ENCODE measurements at regions not wholly inside any gene's neighbourhood (a gene's known extent, or its start where the extent isn't known, plus 50 kb on each side); places are given as distances from the start of the nearest gene placed in this dataset.

DNA sequence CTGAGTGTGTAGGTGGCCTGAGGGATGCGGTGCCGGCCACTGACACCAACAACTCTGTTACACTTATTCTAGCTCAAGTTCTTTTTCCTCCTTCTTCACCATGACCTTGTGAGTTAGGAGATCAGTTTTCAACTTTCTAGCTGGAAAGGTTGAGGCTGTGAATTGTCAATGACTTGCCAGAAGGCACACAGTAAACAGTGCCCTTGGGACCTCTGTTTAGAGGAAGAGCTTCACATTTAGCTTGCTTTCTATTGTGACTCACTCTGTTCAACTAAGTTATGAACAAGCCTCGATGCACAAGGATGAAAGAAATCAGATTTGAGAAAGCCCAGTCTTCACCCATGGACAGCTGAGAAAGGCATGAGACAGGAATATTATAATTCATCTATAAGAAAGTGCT, 455.6 kb downstream of the MAFB start:
- Histone ChIP-seq H3K27ac (ENCODE audit: low read length) (no peak overlapping the region), H3K4me3 (ENCODE audit: low read length) (no peak overlapping the region), H3K27me3 (ENCODE audit: low read length) (no peaks in the 10 kb centered on the region), H4K20me1 (ENCODE audit: low read length) (no peaks in the 10 kb centered on the region), H3K9ac (ENCODE audit: low read length) (no peak overlapping the region), H3K9me2 (replicated peaks; ENCODE audit: low read length) (no peaks in the 10 kb centered on the region), H3K4me2 (ENCODE audit: low read length) (no peak overlapping the region), H2AFZ (ENCODE audit: low read length) (no peak overlapping the region), H3F3A (ENCODE audit: low read length, unreplicated experiment) (no peaks in the 10 kb centered on the region), H3K9me3 (ENCODE audit: low read length) (no peaks in the 10 kb centered on the region; the same call in 1 of the 2 replicates), H3K4me1 (ENCODE audit: insufficient read depth, low read length) (no peaks in the 10 kb centered on the region), H3K79me2 (ENCODE audit: low read length) (no peaks in the 10 kb centered on the region), H3K36me3 (ENCODE audit: low read depth, low read length) (no peaks in the 10 kb centered on the region)
- DNase-seq (no peak), ATAC-seq (no peak)
- POLR2A ChIA-PET (ENCODE audit: unreplicated experiment): no interaction called here
- TF ChIP-seq CTCF (conservative IDR thresholded peaks at IDR 0.05; ENCODE audit: low read depth, low read length): no peak
- TF ChIP-seq EZH2phosphoT487 (IDR thresholded peaks at IDR 0.05; ENCODE audit: borderline replicate concordance, low read length): no peak
- no peak for TF ChIP-seq EZH2 (IDR thresholded peaks at IDR 0.05; ENCODE audit: low read length, unreplicated experiment)
- intact Hi-C loops (cut with micrococcal nuclease): no loop called here
- CTCF ChIA-PET: no interaction called here
- no TSS peak for BruUV-seq (replicated peaks)

GRCh38 chr20:40232756-40233155, 456.3 kb downstream of the MAFB start:
- Histone ChIP-seq H3K9ac (ENCODE audit: low read length) (no peak overlapping the region), H3K79me2 (ENCODE audit: low read length) (no peaks in the 10 kb centered on the region), H3K36me3 (ENCODE audit: low read depth, low read length) (no peaks in the 10 kb centered on the region), H3K4me2 (ENCODE audit: low read length) (no peak overlapping the region), H3K9me2 (replicated peaks; ENCODE audit: low read length) (no peaks in the 10 kb centered on the region), H3K4me1 (ENCODE audit: insufficient read depth, low read length) (no peaks in the 10 kb centered on the region), H3K4me3 (ENCODE audit: low read length) (no peak overlapping the region), H3K27ac (ENCODE audit: low read length) (no peak overlapping the region), H3K9me3 (ENCODE audit: low read length) (no peaks in the 10 kb centered on the region; the same call in 1 of the 2 replicates), H2AFZ (ENCODE audit: low read length) (no peak overlapping the region), H3K27me3 (ENCODE audit: low read length) (no peaks in the 10 kb centered on the region), H3F3A (ENCODE audit: low read length, unreplicated experiment) (no peaks in the 10 kb centered on the region), H4K20me1 (ENCODE audit: low read length) (no peaks in the 10 kb centered on the region)
- ATAC-seq (no peak), DNase-seq (no peak)
- intact Hi-C loops (cut with micrococcal nuclease): no loop called here
- ChIA-PET POLR2A (ENCODE audit: unreplicated experiment) (no interaction called here), CTCF (no interaction called here)
- TF ChIP-seq EZH2 (IDR thresholded peaks at IDR 0.05; ENCODE audit: low read length, unreplicated experiment) (no peak), EZH2phosphoT487 (IDR thresholded peaks at IDR 0.05; ENCODE audit: borderline replicate concordance, low read length) (no peak), CTCF (conservative IDR thresholded peaks at IDR 0.05; ENCODE audit: low read depth, low read length) (no peak)
- no TSS peak for BruUV-seq (replicated peaks)

DNA sequence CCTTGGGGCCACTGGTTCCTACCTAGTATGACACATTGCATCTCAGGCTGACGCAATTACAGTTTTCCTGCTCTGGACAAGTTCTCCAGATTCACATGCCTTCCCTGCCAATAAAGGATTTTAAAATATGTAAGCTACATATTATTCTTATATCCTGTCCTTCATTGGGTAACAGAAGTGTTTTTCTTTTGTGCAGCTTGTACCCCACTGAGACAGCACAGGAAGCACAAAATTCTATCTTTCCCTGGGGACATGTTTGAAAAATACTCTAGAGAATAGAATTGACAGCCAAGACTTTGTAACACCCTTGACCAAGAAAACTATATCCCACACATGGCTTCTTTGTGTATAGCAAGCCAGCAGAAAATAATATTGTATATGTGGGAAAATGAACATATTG, 456.8 kb downstream of the MAFB start:
- H3K9me3 ChIP-seq (ENCODE audit: low read length): no peaks in the 10 kb centered on the region; the same call in 1 of the 2 replicates
- H2AFZ ChIP-seq (ENCODE audit: low read length): no peak overlapping the region
- H4K20me1 ChIP-seq (ENCODE audit: low read length): no peaks in the 10 kb centered on the region
- H3K36me3 ChIP-seq (ENCODE audit: low read depth, low read length): no peaks in the 10 kb centered on the region
- CTCF ChIA-PET: no interaction called here
- POLR2A ChIA-PET (ENCODE audit: unreplicated experiment): no interaction called here
- intact Hi-C loops (cut with micrococcal nuclease): no loop called here
- ATAC-seq: no peak
- H3K4me2 ChIP-seq (ENCODE audit: low read length): no peak overlapping the region
- H3K9me2 ChIP-seq (replicated peaks; ENCODE audit: low read length): no peaks in the 10 kb centered on the region
- TF ChIP-seq EZH2 (IDR thresholded peaks at IDR 0.05; ENCODE audit: low read length, unreplicated experiment) (no peak), EZH2phosphoT487 (IDR thresholded peaks at IDR 0.05; ENCODE audit: borderline replicate concordance, low read length) (no peak), CTCF (conservative IDR thresholded peaks at IDR 0.05; ENCODE audit: low read depth, low read length) (no peak)
- no peak overlapping the region for H3K9ac ChIP-seq (ENCODE audit: low read length)
- no TSS peak for BruUV-seq (replicated peaks)
- H3K27me3 ChIP-seq (ENCODE audit: low read length): no peaks in the 10 kb centered on the region
- H3K4me1 ChIP-seq (ENCODE audit: insufficient read depth, low read length): no peaks in the 10 kb centered on the region
- H3K27ac ChIP-seq (ENCODE audit: low read length): no peak overlapping the region
- no peaks in the 10 kb centered on the region for H3K79me2 ChIP-seq (ENCODE audit: low read length)
- H3K4me3 ChIP-seq (ENCODE audit: low read length): no peak overlapping the region
- DNase-seq: no peak
- no peaks in the 10 kb centered on the region for H3F3A ChIP-seq (ENCODE audit: low read length, unreplicated experiment)
